ENCODE measurements at regions not wholly inside any gene's neighbourhood (a gene's known extent, or its start where the extent isn't known, plus 50 kb on each side); places are given as distances from the start of the nearest gene placed in this dataset.
"Not testable (repeated sequence)": the region's sequence is repeated elsewhere in the genome, so short reads cannot be mapped to it uniquely, and the experiment has no call there.

DNA sequence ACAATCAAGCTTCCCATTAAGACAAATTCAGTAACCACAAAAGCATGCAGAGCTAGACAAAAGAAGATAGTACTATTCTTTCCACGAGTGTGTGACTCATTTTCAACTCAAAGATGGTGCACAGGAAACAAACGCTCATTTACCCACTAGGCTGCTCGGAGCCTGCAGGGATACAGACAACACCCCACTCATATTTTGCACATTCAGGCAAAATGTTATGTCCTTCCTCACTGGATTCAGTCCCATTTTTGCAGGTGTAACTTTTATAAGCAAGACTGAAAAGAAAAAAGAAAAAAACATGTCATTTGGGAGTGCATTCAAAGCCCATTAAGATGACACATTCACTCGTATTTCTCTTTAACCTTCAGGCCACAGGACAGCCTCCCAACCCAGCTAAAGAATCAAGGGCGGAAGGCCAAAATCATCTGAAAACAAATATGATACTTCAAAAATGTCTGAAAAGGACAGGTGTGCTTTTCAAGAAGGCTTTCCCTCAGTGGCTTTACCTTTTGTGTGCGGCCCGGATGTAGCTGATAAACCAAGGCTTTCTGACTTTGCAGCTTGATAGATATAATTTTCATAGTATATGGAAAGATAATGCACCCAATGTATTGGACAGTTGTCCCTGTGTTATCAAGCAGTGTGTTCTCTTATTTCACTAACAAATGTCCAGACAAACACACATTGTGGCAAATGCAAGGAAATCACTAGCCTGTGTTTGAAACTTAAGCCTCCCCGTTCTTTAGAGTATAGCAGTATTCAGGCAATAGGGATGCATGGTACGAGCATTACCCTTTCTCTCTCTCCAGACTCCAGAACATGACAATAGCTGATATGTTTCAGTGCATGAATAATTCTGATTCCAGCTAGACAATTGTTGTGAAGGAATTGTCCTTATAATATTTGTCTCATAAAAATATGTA lies 147.8 kb upstream of the KRR1 start:
- DNase-seq, result peak; percentile 36 to 48

DNA sequence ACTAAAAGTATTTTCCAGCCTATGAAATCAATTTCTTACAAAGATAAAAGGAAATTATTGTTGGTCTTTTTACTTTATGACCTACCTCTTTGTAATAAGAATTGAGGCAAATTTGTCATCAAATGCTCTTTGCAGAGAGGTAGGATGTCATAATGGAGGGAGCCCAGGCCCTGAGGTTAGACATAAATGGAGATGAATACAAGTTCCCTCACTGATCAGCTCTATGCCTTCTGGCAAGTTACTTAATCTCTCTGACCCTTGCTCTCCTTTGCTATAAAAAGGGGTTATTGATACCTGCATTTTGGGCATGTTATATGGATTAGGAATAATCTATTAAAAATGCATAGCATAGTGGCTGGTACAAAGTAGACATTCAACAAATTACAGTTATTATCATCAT lies 146.9 kb upstream of the KRR1 start:
- DNase-seq, result no peak

DNA sequence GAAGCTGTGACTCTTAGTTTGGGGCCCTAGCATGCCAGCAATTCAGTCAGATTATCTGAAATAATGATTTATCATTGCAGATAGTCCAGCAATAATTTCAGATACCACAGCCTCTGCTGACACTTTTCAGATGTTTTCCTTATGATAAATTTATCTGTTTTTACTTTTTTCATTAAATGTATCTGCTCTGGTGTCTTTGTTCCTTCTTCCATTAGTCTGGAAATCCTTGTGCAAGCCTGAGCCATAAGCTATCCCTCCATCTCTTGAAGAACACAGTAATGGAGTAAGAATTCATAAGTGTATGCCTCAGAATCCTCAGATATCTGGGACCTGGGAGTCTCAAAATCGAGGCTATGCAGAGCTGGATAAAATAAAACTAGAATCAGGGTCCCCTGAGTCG lies 146.4 kb upstream of the KRR1 start:
- no peak for DNase-seq

- DNase-seq, result not testable (repeated sequence)
Measured at GRCh38 chr12:75657354-75657753, 145.9 kb upstream of the KRR1 start.

GRCh38 chr12:75656648-75657047 lies 145.2 kb upstream of the KRR1 start:
- no peak for DNase-seq

DNA sequence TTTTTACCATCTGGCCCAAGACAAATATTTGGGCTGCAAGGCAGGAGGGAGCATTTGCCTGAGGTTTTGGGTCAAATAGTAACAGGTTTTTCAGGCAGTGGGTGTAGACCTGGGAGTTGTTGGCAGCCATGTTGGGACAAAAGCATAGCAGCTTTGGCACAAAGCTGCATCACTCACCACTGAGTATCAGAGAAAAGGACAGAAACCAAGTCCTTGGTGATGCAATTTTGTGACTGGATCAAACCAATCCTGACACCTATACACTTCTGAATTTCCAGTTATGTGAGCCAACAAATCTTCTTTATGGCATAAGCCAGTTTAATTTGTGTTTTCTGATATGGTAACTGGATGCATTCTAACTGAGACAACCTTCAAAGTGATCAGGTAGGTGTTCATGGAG lies 144.8 kb upstream of the KRR1 start:
- DNase-seq, result no peak

DNA sequence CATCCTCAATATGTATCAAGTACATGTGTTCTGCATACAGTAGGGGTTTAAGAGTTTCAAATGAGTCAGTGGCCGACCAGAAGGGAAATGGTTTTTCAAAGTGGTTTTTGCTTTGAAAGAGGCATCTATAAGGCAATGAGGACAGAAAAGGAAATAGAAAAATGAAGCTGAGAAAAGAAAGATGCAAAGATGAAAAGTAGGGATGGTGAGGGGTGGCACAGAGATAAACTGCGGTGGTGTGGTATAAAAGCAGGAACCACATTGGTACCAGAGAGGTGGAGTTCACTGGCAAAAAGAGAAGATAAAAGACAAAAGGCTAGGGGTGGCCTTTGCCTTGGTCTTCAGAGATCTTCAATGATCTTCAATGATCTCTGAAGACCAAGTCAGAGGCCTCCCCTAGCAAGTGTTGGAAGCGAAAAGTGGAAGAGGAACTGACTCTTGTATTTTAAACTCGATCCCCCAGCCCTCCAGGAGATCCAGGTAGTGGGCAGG lies 144.0 kb upstream of the KRR1 start:
- DNase-seq, result no peak

GRCh38 chr12:75651342-75651695 lies 139.9 kb upstream of the KRR1 start:
- DNase-seq, result no peak

DNA sequence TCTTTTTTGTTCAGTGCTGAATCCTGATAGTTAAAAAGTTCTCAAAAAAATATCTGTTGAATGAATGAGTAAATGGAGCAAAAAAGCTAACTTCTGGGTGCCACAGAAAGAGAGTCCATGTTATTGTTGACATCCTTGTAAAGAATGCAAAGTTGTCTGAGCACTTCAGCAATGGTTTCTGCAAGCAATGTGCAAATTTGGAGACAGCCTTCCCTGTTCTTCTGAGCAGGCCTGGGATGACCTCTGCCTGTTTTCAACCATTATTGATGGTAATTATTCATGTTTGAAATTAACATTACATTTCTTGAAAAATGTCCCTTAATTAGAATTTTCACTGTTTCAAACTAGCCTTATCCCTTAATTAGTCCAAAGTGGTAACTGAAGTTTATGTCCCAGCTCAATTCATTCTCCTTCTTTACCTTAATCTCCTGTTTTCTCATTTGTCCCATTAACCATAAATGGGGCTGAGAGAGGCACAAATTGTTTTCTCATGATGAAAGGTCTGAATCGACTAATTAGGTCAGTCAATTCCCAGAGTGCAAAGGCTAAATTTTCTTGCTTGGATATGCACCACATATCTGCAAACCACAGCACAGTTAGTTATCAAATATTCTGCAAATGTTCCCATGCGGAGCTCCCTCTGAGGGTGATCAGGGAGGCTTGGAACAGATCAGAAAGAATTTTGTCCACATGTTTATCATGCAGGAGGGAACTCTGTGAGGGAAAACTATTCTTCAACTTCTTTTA lies 139.4 kb upstream of the KRR1 start:
- DNase-seq, result no peak

DNA sequence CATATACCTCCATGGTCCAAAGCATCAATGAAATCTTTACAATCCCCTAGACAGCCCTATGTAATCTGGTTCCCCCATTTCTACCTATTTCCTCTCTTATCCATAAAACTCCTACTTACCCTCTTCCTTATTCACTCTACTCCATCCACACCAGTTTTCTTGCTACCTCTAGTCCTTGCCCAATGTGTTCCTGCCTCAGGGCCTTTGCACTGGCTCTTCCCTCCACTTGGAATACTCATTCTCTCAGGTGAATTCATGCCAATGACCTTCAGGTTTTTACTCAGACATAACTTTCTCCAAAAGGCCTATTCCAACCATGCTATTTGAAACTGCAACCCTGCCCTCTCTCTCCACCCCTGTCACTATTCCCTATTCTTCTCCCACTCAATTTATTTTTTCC lies 138.7 kb upstream of the KRR1 start:
- no peak for DNase-seq

DNA sequence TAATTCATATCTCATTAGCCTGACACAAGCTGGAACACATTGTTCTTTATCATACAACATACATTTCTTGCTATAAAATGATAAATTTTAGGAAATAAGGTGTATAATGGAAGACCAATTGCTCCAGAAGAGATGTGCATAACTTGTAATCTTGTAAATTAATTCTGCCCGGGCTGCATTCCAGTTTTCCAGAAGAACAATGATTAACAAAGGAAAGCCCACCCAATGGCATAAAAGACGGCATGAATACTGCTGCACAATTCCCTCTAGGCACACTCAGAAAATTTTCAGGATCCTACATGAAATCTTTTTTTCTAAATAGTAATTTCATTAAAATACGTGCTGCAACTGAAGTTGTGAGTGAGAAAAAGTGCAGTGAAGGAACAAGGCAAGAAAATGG lies 137.4 kb upstream of the KRR1 start:
- DNase-seq, result no peak

DNA sequence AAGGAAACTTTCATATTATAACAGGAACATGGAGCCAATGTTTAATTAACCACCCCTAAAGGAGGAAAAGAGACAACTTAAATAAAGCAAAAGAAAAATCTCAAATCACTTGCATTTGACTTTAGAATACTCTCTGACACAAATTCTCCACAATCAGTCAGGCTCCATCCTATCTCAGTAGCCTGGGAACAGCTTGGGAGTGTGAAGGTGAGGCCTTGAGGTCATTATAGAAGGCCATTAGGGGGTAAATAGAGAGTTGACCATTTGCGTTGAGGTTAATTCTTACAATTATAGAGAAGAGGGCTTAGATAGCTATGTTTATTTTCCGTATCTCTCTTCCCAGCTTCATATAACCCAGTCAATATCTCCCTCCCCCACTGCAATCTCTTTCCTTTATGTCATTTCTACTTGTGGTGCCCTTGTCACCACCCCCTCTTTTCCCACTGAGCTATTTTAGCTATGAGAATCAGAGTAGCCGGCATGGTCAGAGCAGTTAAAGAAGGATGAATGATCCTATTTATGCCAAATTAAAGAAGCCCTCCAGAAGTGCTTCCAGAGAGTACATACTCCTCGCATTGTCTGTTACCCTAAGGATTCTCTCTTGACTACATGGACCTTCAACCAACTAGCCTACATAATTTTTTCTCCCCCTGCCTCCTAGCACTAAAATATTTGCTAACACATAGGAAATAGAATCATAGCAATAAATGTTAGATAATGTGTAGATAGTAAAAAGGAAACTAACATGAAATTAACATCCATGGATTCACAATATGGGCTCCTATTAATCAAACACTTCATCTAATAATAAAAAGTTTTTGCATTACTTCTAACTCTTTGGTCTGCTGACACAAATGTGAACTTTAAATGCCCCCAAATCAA lies 135.2 kb upstream of the KRR1 start:
- no peak for DNase-seq

DNA sequence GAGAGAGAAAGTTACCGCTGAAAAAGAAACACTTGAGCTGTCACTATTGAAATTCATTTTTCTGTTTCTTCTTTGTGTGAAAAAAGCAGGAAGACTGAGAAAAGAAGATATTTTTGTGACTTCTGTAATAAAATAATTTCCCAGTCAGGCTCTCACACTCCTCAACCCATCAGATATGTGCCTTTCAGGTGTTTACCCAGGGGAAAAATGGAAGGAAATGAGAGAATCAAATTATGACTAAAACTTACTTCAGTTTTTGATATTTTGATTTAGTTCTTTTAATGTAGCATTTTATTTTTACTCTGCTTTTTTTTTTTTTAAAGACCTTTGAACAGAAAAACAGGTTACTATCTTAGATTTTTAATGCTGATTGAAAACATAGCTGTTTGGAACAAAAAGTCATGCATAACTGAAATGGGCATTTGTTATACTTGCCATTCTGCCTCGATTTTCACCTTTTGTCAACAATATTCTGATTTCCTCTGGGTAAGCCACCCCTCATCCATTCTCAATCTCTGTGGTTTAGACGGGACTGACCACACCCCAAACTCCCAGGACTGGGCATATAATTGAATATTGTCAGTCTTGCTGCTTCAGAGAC lies 133.2 kb upstream of the KRR1 start:
- DNase-seq, result no peak

GRCh38 chr12:75643119-75643518 lies 131.7 kb upstream of the KRR1 start:
- not testable (repeated sequence) for DNase-seq

DNA sequence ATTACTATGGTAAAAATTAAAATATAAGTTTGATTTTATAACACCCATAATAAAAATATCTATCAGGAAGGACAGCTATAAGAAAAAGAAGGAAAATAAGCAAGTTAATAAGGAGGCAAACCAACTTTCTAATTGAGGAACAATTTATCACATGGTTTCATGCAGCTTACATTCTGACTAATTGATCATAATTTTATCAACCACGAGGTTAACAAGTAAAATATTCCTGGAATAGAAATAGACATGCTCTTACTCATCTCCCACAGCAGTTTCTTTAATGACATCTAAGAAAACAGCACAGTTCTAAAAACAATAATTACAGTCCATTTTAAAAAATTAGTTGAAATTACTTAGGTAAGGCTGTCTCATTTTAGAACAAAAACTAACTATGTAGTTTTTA lies 130.8 kb upstream of the KRR1 start:
- DNase-seq, result no peak

- no peak for DNase-seq
Measured at GRCh38 chr12:75641031-75641780, 129.8 kb upstream of the KRR1 start.

- DNase-seq, result no peak
Measured at GRCh38 chr12:75638792-75639191, 127.4 kb upstream of the KRR1 start.

DNA sequence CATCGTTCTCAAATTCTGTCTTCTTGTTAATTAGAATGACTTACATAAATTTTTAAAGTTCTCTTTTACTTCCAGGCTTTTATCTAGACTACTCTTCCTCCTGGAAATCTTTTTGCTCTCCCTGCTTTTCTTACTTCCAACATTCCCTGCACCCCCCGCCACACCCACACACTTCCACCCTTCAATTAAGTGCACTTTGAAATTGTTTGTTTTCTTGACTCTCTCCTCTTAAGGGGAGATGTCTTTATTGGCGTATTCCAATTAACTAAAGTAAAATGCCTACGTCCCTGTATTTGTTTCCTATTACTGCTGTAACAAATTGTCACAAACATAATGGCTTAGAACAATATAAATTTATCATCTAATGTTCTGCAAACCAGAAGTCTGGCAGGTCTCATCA lies 125.2 kb upstream of the KRR1 start:
- DNase-seq, result no peak

- no peak for DNase-seq
Measured at GRCh38 chr12:75635606-75636444, 124.4 kb upstream of the KRR1 start.

- DNase-seq, result no peak
Measured at GRCh38 chr12:75634244-75635222, 123.1 kb upstream of the KRR1 start.
